Fibroblast of peridontal ligament (primary cell): ENCODE measurements at regions not wholly inside any gene's neighbourhood (a gene's known extent, or its start where the extent isn't known, plus 50 kb on each side); places are given as distances from the start of the nearest gene placed in this dataset.
A peak's percentile ranks its signal among the peaks of the same experiment; 100 is the strongest.

ENCODE experiments used
- DNase-seq: peaks from one replicate; pipeline ENCODE4 v3.0.0-alpha.2; 2010; ENCODE audit errors: extremely low read depth

DNA sequence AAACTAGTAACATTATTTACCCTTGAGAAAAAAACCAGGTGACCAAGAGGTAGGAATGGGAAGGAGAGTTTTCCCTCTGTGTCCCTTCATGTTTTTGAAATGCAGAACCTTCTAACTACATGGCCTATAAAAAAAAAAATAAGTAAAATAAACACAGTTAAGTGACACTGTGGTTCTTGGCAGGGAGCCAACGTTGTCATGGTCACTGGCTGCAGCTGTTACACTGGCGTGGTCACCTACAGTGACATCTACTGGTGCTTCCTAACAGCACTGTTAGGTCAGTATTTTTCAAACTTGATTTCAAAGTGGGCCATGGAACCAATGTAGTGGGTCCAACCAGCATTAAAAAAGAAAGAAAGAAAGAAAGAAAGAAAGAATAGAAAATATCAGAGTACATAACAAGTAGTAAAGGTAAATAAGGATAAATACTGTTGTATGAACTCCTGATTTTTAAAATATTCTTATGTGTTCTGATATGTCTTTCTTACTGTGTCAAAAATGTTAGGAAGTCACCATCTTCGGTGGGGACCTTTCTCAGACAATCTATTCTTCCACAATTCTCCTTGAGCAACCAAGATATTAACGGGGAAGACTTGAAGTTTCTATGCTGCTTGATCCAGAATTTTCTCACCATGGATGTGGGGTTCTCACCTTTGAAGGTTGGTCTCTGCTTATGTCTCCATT is 59.1 kb upstream of the PJA2 start:
- DNase-seq, result peak; percentile 95

GRCh38 chr5:109468288-109468676 is 58.5 kb upstream of the PJA2 start:
- no peak for DNase-seq

DNA sequence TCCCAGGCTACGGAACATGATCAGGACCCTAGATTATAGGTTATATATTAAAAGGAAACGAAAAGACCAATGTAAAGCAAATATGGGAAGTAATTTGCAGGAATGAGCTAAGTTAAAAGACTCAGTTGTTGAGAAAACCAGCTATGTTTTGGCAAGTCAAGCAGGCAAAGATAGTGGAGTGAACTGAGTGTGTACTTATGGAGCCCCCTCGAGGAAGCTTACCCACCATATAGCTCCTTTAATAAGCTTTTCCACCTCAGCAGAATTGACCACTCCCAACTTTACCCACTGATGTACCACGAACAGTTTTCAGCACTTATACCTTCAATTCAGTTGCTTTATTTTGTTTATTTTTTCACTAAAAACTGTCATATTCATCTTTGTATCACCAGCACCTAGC is 57.3 kb upstream of the PJA2 start:
- DNase-seq, result no peak
